LNCAP (cell line): ENCODE measurements at regions not wholly inside any gene's neighbourhood (a gene's known extent, or its start where the extent isn't known, plus 50 kb on each side); places are given as distances from the start of the nearest gene placed in this dataset.

Experiments
- CTCF ChIP-seq: fragments of 450-650 bp; IDR thresholded peaks from 2 replicates; pipeline ENCODE4 v1.5.1; 2017; ENCODE audit warnings: mild to moderate bottlenecking

- no peak for TF ChIP-seq CTCF
Measured at GRCh38 chr14:95796788-95797187, 79.8 kb upstream of the TUNAR start.

GRCh38 chr14:95787941-95788340 lies 74.0 kb upstream of the TCL1A start:
- no peak for TF ChIP-seq CTCF

- no peak for TF ChIP-seq CTCF
Measured at GRCh38 chr14:95786566-95786965, 72.6 kb upstream of the TCL1A start.

GRCh38 chr14:95784137-95784536 lies 70.2 kb upstream of the TCL1A start:
- TF ChIP-seq CTCF = no peak

GRCh38 chr14:95776798-95777534 lies 63.0 kb upstream of the TCL1A start:
- no peak for TF ChIP-seq CTCF

- peak; percentile 93 for TF ChIP-seq CTCF
Measured at GRCh38 chr14:95774265-95775160, 60.6 kb upstream of the TCL1A start.

GRCh38 chr14:95770777-95771176 lies 56.9 kb upstream of the TCL1A start:
- no peak for TF ChIP-seq CTCF
